H9 (cell line): ENCODE measurements at regions not wholly inside any gene's neighbourhood (a gene's known extent, or its start where the extent isn't known, plus 50 kb on each side); places are given as distances from the start of the nearest gene placed in this dataset.

Experiments used
- DNase-seq: peaks from one replicate; pipeline ENCODE4 v3.0.0-alpha.2; 2017
- H2AFZ ChIP-seq: one replicate; pipeline ENCODE4 v1.6.1; 2013; ENCODE audit warnings: mild to moderate bottlenecking, low read length, control low read depth, moderate library complexity
- H2AK5ac ChIP-seq: 2 replicates; pipeline ENCODE4 v1.6.1; 2013; ENCODE audit warnings: low read length, control low read depth, mixed read lengths; ENCODE audit not compliant: insufficient read length
- H2BK120ac ChIP-seq: one replicate; pipeline ENCODE4 v1.6.1; 2013; ENCODE audit warnings: low read depth, mild to moderate bottlenecking, low read length, control low read depth, inconsistent platforms; ENCODE audit not compliant: poor library complexity, severe bottlenecking
- H2BK12ac ChIP-seq: 2 replicates; pipeline ENCODE4 v1.6.1; 2013; ENCODE audit warnings: low read length, control low read depth, mixed read lengths, low read depth; ENCODE audit not compliant: insufficient read length
- H2BK15ac ChIP-seq: 2 replicates; pipeline ENCODE4 v1.6.1; 2013; ENCODE audit warnings: low read depth, low read length, control low read depth
- H2BK20ac ChIP-seq: one replicate; pipeline ENCODE4 v1.6.1; 2013; ENCODE audit warnings: low read depth, mild to moderate bottlenecking, low read length, control low read depth, inconsistent platforms; ENCODE audit not compliant: poor library complexity, severe bottlenecking
- H2BK5ac ChIP-seq: 2 replicates; pipeline ENCODE4 v1.6.1; 2013; ENCODE audit warnings: low read length, control low read depth, mixed read lengths; ENCODE audit not compliant: insufficient read length
- H3K14ac ChIP-seq: 2 replicates; pipeline ENCODE4 v1.6.1; 2013; ENCODE audit warnings: low read length, control low read depth; ENCODE audit not compliant: insufficient read depth
- H3K18ac ChIP-seq: 2 replicates; pipeline ENCODE4 v1.6.1; 2013; ENCODE audit warnings: low read depth, mild to moderate bottlenecking, mixed read lengths, low read length, control low read depth; ENCODE audit not compliant: insufficient read length
- H3K23ac ChIP-seq: 2 replicates; pipeline ENCODE4 v1.6.1; 2013; ENCODE audit warnings: low read length, control low read depth, mixed read lengths, low read depth; ENCODE audit not compliant: insufficient read length
- H3K23me2 ChIP-seq: 2 replicates; pipeline ENCODE4 v1.6.1; 2013; ENCODE audit warnings: low read depth, mild to moderate bottlenecking, mixed read lengths, low read length, control low read depth; ENCODE audit not compliant: insufficient read length, poor library complexity, severe bottlenecking
- H3K27ac ChIP-seq: 2 replicates; pipeline ENCODE4 v1.5.1; 2013; ENCODE audit warnings: low read length, control low read depth, mixed read lengths, low read depth; ENCODE audit not compliant: insufficient read length
- H3K27me3 ChIP-seq: 2 replicates; pipeline ENCODE4 v1.6.1; 2013; ENCODE audit warnings: low read length, control low read depth, inconsistent platforms; ENCODE audit not compliant: insufficient read depth
- H3K4ac ChIP-seq: 2 replicates; pipeline ENCODE4 v1.6.1; 2013; ENCODE audit warnings: low read depth, mild to moderate bottlenecking, control low read depth, inconsistent platforms, low read length, moderate library complexity
- H3K4me1 ChIP-seq: 2 replicates; pipeline ENCODE4 v1.6.1; 2013; ENCODE audit warnings: low read length, control low read depth, inconsistent platforms; ENCODE audit not compliant: insufficient read depth
- H3K4me2 ChIP-seq: 2 replicates; pipeline ENCODE4 v1.6.1; 2013; ENCODE audit warnings: low read length, control low read depth, mixed read lengths; ENCODE audit not compliant: insufficient read length, insufficient read depth
- H3K56ac ChIP-seq: 2 replicates; pipeline ENCODE4 v1.6.1; 2013; ENCODE audit warnings: low read depth, mild to moderate bottlenecking, mixed read lengths, low read length, control low read depth; ENCODE audit not compliant: insufficient read length
- H3K79me1 ChIP-seq: 2 replicates; pipeline ENCODE4 v1.6.1; 2013; ENCODE audit warnings: low read depth, mild to moderate bottlenecking, moderate library complexity, low read length, control low read depth, inconsistent platforms; ENCODE audit not compliant: insufficient read depth, poor library complexity, severe bottlenecking
- H3K79me2 ChIP-seq: 2 replicates; pipeline ENCODE4 v1.6.1; 2013; ENCODE audit warnings: low read length, control low read depth, inconsistent platforms; ENCODE audit not compliant: insufficient read depth
- H3K9ac ChIP-seq: 2 replicates; pipeline ENCODE4 v1.6.1; 2013; ENCODE audit warnings: low read length, control low read depth, mixed read lengths; ENCODE audit not compliant: insufficient read length; ENCODE audit errors: extremely low read depth
- H3K9me3 ChIP-seq: one replicate; pipeline ENCODE4 v1.6.1; 2013; ENCODE audit warnings: low read depth, low read length, inconsistent platforms; ENCODE audit not compliant: control insufficient read depth
- H3T11ph ChIP-seq: one replicate; pipeline ENCODE4 v1.6.1; 2013; ENCODE audit warnings: mild to moderate bottlenecking, low read length, control low read depth, inconsistent platforms
- H4K20me1 ChIP-seq: one replicate; pipeline ENCODE4 v1.6.1; 2013; ENCODE audit not compliant: control insufficient read depth, insufficient read length, insufficient read depth
- H4K5ac ChIP-seq: 2 replicates; pipeline ENCODE4 v1.6.1; 2013; ENCODE audit warnings: low read depth, mild to moderate bottlenecking, mixed read lengths, low read length, control low read depth; ENCODE audit not compliant: insufficient read length
- H4K8ac ChIP-seq: replicated peaks from 2 replicates; pipeline ENCODE4 v1.6.1; 2013; ENCODE audit warnings: low read length, control low read depth, mixed read lengths, low read depth; ENCODE audit not compliant: insufficient read length
- H4K91ac ChIP-seq: 2 replicates; pipeline ENCODE4 v1.6.1; 2013; ENCODE audit warnings: low read depth, mild to moderate bottlenecking, moderate library complexity, mixed read lengths, low read length, control low read depth; ENCODE audit not compliant: insufficient read length
- H3K27ac Mint-ChIP-seq, 3 experiments: 2 replicates in 2 of 3; 3 replicates in 1 of 3; pipeline ENCODE4 v1.8.0; 2020 to 2021; ENCODE audit warnings: mixed read lengths in 3 of 3, mild to moderate bottlenecking in 1 of 3, moderate library complexity in 1 of 3
- H3K27me3 Mint-ChIP-seq: 2 replicates; pipeline ENCODE4 v1.8.0; 2021; ENCODE audit warnings: low read depth, mild to moderate bottlenecking, moderate library complexity, mixed read lengths
- H3K36me3 Mint-ChIP-seq, 3 experiments: 2 replicates in 2 of 3; 3 replicates in 1 of 3; pipeline ENCODE4 v1.8.0; 2020 to 2021; ENCODE audit warnings: low read depth in 3 of 3, mixed read lengths in 3 of 3; ENCODE audit not compliant: insufficient read depth in 1 of 3
- H3K4me1 Mint-ChIP-seq, 2 experiments: 2 replicates each; pipeline ENCODE4 v1.8.0; 2020; ENCODE audit warnings: mixed read lengths in 2 of 2
- H3K4me3 Mint-ChIP-seq, 2 experiments: 2 replicates in 1 of 2; 3 replicates in 1 of 2; pipeline ENCODE4 v1.8.0; 2020 to 2021; ENCODE audit warnings: mild to moderate bottlenecking in 2 of 2, mixed read lengths in 2 of 2, moderate library complexity in 1 of 2
- H3K9me3 Mint-ChIP-seq, 2 experiments: 2 replicates in 1 of 2; 3 replicates in 1 of 2; pipeline ENCODE4 v1.8.0; 2020; ENCODE audit warnings: mild to moderate bottlenecking in 2 of 2, mixed read lengths in 2 of 2, moderate library complexity in 1 of 2
- WGBS: extraction: QIAGEN DNeasy Blood & Tissue Kit; methylation state at CpG from one replicate; pipeline ENCODE4 v1.1.7; 2013; ENCODE audit warnings: missing lambda C conversion rate, low lambda C conversion rate, mixed read lengths; ENCODE audit not compliant: insufficient read length; ENCODE audit errors: extremely low coverage; 5-methylcytosine and 5-hydroxymethylcytosine counted together
- TF ChIP-seq, protein P1 (sequence below): fragments of 200-600 bp; sonication (generic); conservative IDR thresholded peaks from 3 replicates; pipeline ENCODE4 v1.8.0; 2021; ENCODE audit warnings: antibody characterized with exemption, mild to moderate bottlenecking

GRCh38 chr7:35576031-35576573, 118.8 kb downstream of the HERPUD2 start:
- TF ChIP-seq, protein P1, sequence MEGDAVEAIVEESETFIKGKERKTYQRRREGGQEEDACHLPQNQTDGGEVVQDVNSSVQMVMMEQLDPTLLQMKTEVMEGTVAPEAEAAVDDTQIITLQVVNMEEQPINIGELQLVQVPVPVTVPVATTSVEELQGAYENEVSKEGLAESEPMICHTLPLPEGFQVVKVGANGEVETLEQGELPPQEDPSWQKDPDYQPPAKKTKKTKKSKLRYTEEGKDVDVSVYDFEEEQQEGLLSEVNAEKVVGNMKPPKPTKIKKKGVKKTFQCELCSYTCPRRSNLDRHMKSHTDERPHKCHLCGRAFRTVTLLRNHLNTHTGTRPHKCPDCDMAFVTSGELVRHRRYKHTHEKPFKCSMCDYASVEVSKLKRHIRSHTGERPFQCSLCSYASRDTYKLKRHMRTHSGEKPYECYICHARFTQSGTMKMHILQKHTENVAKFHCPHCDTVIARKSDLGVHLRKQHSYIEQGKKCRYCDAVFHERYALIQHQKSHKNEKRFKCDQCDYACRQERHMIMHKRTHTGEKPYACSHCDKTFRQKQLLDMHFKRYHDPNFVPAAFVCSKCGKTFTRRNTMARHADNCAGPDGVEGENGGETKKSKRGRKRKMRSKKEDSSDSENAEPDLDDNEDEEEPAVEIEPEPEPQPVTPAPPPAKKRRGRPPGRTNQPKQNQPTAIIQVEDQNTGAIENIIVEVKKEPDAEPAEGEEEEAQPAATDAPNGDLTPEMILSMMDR = no peak
- no peak overlapping the region for H3K4ac ChIP-seq
- no peak overlapping the region for H3K9ac ChIP-seq
- no peaks in the 10 kb centered on the region for H3K4me1 ChIP-seq
- H3K9me3 ChIP-seq = no peaks in the 10 kb centered on the region
- no peak overlapping the region for H4K91ac ChIP-seq
- H3K79me1 ChIP-seq = no peaks in the 10 kb centered on the region
- no CpG with 5 or more reads among the region's 5 CpGs for WGBS
- no peak overlapping the region for H3K4me3 Mint-ChIP-seq
- no peak overlapping the region for H2BK5ac ChIP-seq
- no peak overlapping the region for H3T11ph ChIP-seq
- H4K20me1 ChIP-seq = no peaks in the 10 kb centered on the region
- no peak overlapping the region for H2BK120ac ChIP-seq
- H3K27me3 Mint-ChIP-seq = no peaks in the 10 kb centered on the region; the same call in 1 of the 2 replicates
- no peaks in the 10 kb centered on the region for H3K4me1 Mint-ChIP-seq
- no peaks in the 10 kb centered on the region for H3K27me3 ChIP-seq
- H3K18ac ChIP-seq = no peak overlapping the region
- no peak overlapping the region for H2BK12ac ChIP-seq
- DNase-seq = no peak
- H2AK5ac ChIP-seq = no peak overlapping the region
- H2BK15ac ChIP-seq = no peak overlapping the region
- H3K36me3 Mint-ChIP-seq = peaks cover 0 to 2% (median 0%) of the 10 kb centered on the region in 3 experiments; a peak in 1 of 7 replicates
- H3K27ac ChIP-seq = no peak overlapping the region
- no peak overlapping the region for H3K23ac ChIP-seq
- 0 out of 5 replicates have a peak, but pooled peaks cover 0 to 2% of the 10 kb centered on the region in 2 experiments for H3K9me3 Mint-ChIP-seq
- no peak overlapping the region for H2AFZ ChIP-seq
- no peak overlapping the region for H4K8ac ChIP-seq
- H3K56ac ChIP-seq = no peak overlapping the region
- no peak overlapping the region for H3K27ac Mint-ChIP-seq
- no peak overlapping the region for H3K14ac ChIP-seq
- H2BK20ac ChIP-seq = no peak overlapping the region
- no peaks in the 10 kb centered on the region for H3K23me2 ChIP-seq
- no peak overlapping the region for H3K4me2 ChIP-seq
- H4K5ac ChIP-seq = no peak overlapping the region
- H3K79me2 ChIP-seq = no peaks in the 10 kb centered on the region
